ENCODE measurements at regions not wholly inside any gene's neighbourhood (a gene's known extent, or its start where the extent isn't known, plus 50 kb on each side); places are given as distances from the start of the nearest gene placed in this dataset.

DNA sequence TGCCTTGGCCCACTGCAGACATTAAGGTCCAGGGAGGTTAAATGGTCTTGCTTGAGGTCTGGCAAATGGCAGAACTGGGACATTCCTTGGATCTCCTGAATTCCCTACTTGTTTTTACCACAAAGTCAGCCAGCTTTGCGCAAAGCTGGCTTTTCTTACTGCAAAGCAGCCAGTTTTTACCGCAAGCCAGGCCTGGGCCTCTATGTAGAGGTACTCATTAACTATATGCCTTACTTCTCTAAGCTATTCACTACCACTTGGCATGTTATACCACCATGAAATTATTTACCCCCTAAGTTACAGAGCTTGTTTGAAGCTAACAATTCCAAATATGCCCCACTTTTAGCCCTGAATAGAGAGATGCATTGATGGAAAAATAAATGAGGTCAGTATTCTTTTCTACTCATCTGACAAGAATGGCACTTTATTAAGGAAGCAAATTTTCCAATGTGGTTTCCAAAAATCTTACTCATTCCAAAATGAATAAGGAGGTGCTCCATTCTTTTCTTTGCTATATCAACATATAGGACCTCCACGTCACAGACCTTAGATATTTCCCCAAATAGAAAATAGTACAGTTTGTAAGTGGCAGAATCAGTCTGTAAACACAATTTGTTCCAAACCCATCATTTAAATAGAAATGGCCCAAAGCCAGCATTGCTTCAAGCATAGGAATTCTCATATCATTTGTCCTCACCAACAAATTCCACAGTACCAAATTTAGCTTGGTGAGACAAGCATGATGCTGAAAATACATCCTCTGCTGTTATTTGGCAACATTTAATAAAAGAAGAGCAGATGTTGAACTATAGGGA, 143.9 kb upstream of the TSC22D1 start:
- DNase-seq (ENCODE audit: low read depth, low spot score) = no peak
- peaks cover 3% of the 10 kb centered on the region; the same call in 1 of the 2 replicates for H3K4me1 ChIP-seq (ENCODE audit: control insufficient read depth, insufficient read depth, low read length)
- no peaks in the 10 kb centered on the region for H3K36me3 ChIP-seq (ENCODE audit: control insufficient read depth, insufficient read depth, low read length)
- intact Hi-C loops (cut with micrococcal nuclease; ENCODE audit: unreplicated experiment) = no loop called here
- ChIA-PET CTCF (no interaction called here), POLR2A (no interaction called here)
- no peak for TF ChIP-seq SIN3A (IDR thresholded peaks at IDR 0.05; ENCODE audit: borderline replicate concordance, insufficient read depth, low read depth, low read length)
- TF ChIP-seq POLR2AphosphoS5 (IDR thresholded peaks at IDR 0.05; ENCODE audit: low read depth, low read length) = no peak
- TF ChIP-seq, protein P1, sequence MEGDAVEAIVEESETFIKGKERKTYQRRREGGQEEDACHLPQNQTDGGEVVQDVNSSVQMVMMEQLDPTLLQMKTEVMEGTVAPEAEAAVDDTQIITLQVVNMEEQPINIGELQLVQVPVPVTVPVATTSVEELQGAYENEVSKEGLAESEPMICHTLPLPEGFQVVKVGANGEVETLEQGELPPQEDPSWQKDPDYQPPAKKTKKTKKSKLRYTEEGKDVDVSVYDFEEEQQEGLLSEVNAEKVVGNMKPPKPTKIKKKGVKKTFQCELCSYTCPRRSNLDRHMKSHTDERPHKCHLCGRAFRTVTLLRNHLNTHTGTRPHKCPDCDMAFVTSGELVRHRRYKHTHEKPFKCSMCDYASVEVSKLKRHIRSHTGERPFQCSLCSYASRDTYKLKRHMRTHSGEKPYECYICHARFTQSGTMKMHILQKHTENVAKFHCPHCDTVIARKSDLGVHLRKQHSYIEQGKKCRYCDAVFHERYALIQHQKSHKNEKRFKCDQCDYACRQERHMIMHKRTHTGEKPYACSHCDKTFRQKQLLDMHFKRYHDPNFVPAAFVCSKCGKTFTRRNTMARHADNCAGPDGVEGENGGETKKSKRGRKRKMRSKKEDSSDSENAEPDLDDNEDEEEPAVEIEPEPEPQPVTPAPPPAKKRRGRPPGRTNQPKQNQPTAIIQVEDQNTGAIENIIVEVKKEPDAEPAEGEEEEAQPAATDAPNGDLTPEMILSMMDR (IDR thresholded peaks at IDR 0.05) = no peak
- TF ChIP-seq TCF7L2 (IDR thresholded peaks at IDR 0.05; ENCODE audit: low read depth, low read length) = no peak
- TF ChIP-seq, protein P2, sequence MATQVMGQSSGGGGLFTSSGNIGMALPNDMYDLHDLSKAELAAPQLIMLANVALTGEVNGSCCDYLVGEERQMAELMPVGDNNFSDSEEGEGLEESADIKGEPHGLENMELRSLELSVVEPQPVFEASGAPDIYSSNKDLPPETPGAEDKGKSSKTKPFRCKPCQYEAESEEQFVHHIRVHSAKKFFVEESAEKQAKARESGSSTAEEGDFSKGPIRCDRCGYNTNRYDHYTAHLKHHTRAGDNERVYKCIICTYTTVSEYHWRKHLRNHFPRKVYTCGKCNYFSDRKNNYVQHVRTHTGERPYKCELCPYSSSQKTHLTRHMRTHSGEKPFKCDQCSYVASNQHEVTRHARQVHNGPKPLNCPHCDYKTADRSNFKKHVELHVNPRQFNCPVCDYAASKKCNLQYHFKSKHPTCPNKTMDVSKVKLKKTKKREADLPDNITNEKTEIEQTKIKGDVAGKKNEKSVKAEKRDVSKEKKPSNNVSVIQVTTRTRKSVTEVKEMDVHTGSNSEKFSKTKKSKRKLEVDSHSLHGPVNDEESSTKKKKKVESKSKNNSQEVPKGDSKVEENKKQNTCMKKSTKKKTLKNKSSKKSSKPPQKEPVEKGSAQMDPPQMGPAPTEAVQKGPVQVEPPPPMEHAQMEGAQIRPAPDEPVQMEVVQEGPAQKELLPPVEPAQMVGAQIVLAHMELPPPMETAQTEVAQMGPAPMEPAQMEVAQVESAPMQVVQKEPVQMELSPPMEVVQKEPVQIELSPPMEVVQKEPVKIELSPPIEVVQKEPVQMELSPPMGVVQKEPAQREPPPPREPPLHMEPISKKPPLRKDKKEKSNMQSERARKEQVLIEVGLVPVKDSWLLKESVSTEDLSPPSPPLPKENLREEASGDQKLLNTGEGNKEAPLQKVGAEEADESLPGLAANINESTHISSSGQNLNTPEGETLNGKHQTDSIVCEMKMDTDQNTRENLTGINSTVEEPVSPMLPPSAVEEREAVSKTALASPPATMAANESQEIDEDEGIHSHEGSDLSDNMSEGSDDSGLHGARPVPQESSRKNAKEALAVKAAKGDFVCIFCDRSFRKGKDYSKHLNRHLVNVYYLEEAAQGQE (IDR thresholded peaks at IDR 0.05; ENCODE audit: insufficient read depth in 1 of 2, low read depth in 2 of 2, low read length in 1 of 2) = no peak
- no peak overlapping the region for H3K4me3 ChIP-seq (ENCODE audit: low read depth in 2 of 2, low read length in 2 of 2)
- no peaks in the 10 kb centered on the region for H3K9me3 ChIP-seq (ENCODE audit: control insufficient read depth, insufficient read depth, low read depth, low read length)
- in situ Hi-C loops (cut with HindIII; ENCODE audit: low pct_unique_long_range_greater_than_20kb, low sequenced_read_pairs) = no loop called here
- ATAC-seq = no peak
- no TSS peak for BruUV-seq (replicated peaks)
- H3K27ac ChIP-seq (ENCODE audit: low read length) = no peak overlapping the region
- H3K27me3 ChIP-seq (ENCODE audit: control insufficient read depth, insufficient read depth, low read length) = no peaks in the 10 kb centered on the region

DNA sequence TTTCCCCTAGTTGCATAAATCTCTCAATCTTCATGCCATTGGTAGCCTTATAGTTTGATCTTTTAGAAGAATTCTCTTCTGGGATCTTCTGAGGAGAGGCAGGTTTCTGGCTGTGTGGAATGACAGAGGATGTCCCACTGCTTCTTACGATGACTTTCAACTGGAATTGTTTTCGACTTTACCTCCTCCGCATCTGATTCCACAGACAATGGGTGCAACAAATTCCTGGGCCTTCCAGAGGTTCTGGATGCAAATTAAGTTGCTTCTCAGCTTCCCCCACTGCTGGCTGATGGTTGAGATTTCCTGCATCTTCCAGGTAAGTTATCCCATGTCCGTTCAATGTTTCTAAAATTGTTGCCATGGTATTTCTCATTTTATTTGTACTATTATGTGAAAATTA, 142.3 kb upstream of the TSC22D1 start:
- POLR2A ChIA-PET = no interaction called here
- in situ Hi-C loops (cut with HindIII; ENCODE audit: low pct_unique_long_range_greater_than_20kb, low sequenced_read_pairs) = no loop called here
- H3K27ac ChIP-seq (ENCODE audit: low read length) = no peak overlapping the region

More for the DNA sequence above, 142.3 kb upstream of the TSC22D1 start:
- CTCF ChIA-PET = no interaction called here
- peaks cover 6% of the 10 kb centered on the region; the same call in 1 of the 2 replicates for H3K4me1 ChIP-seq (ENCODE audit: control insufficient read depth, insufficient read depth, low read length)
- no peak overlapping the region for H3K4me3 ChIP-seq (ENCODE audit: low read depth in 2 of 2, low read length in 2 of 2)
- no peaks in the 10 kb centered on the region for H3K36me3 ChIP-seq (ENCODE audit: control insufficient read depth, insufficient read depth, low read length)
- H3K27me3 ChIP-seq (ENCODE audit: control insufficient read depth, insufficient read depth, low read length) = no peaks in the 10 kb centered on the region
- no peak for TF ChIP-seq TCF7L2 (IDR thresholded peaks at IDR 0.05; ENCODE audit: low read depth, low read length)
- TF ChIP-seq SIN3A (IDR thresholded peaks at IDR 0.05; ENCODE audit: borderline replicate concordance, insufficient read depth, low read depth, low read length) = no peak
- TF ChIP-seq POLR2AphosphoS5 (IDR thresholded peaks at IDR 0.05; ENCODE audit: low read depth, low read length) = no peak
- TF ChIP-seq, protein P1 (IDR thresholded peaks at IDR 0.05) = no peak
- TF ChIP-seq, protein P2 (IDR thresholded peaks at IDR 0.05; ENCODE audit: insufficient read depth in 1 of 2, low read depth in 2 of 2, low read length in 1 of 2) = no peak
- ATAC-seq = no peak
- H3K9me3 ChIP-seq (ENCODE audit: control insufficient read depth, insufficient read depth, low read depth, low read length) = no peaks in the 10 kb centered on the region
- no TSS peak for BruUV-seq (replicated peaks)
- intact Hi-C loops (cut with micrococcal nuclease; ENCODE audit: unreplicated experiment) = no loop called here
- DNase-seq (ENCODE audit: low read depth, low spot score) = no peak
